Neural progenitor cell (in vitro differentiated cells): ENCODE measurements at regions not wholly inside any gene's neighbourhood (a gene's known extent, or its start where the extent isn't known, plus 50 kb on each side); places are given as distances from the start of the nearest gene placed in this dataset.

Experiments
- DNase-seq: peaks from one replicate; pipeline ENCODE4 v3.0.0-alpha.2; 2016; ENCODE audit warnings: low spot score
- H2AFZ ChIP-seq: fragments of 200-600 bp; sonication (generic); replicated peaks from 2 replicates; pipeline ENCODE4 v1.6.1; 2016; ENCODE audit warnings: antibody characterized with exemption
- H3F3A ChIP-seq: fragments of 200-600 bp; sonication (generic); 2 replicates; pipeline ENCODE4 v1.6.1; 2016; ENCODE audit warnings: antibody characterized with exemption, low read depth
- H3K27ac ChIP-seq: fragments of 200-600 bp; sonication (generic); 2 replicates; pipeline ENCODE4 v1.5.1; 2016; ENCODE audit warnings: mild to moderate bottlenecking
- H3K27me3 ChIP-seq: fragments of 200-600 bp; sonication (generic); 2 replicates; pipeline ENCODE4 v1.6.1; 2016; ENCODE audit warnings: mild to moderate bottlenecking, moderate library complexity
- H3K36me3 ChIP-seq: fragments of 200-600 bp; sonication (generic); 2 replicates; pipeline ENCODE4 v1.5.1; 2016
- H3K4me1 ChIP-seq: fragments of 200-600 bp; sonication (generic); 2 replicates; pipeline ENCODE4 v1.6.1; 2016; ENCODE audit warnings: mixed run types
- H3K4me2 ChIP-seq: fragments of 200-600 bp; sonication (generic); 2 replicates; pipeline ENCODE4 v1.6.1; 2016
- H3K4me3 ChIP-seq: fragments of 200-600 bp; sonication (generic); 2 replicates; pipeline ENCODE4 v1.5.1; 2016
- H3K79me2 ChIP-seq: fragments of 200-600 bp; sonication (generic); 2 replicates; pipeline ENCODE4 v1.6.1; 2016; ENCODE audit warnings: low read depth
- H3K9ac ChIP-seq: fragments of 200-600 bp; sonication (generic); 2 replicates; pipeline ENCODE4 v1.6.1; 2016
- H3K9me3 ChIP-seq: fragments of 200-600 bp; sonication (generic); 2 replicates; pipeline ENCODE4 v1.5.1; 2016; ENCODE audit warnings: low read depth
- H4K20me1 ChIP-seq: fragments of 200-600 bp; sonication (generic); 2 replicates; pipeline ENCODE4 v1.6.1; 2016; ENCODE audit warnings: low read depth
- H3K27ac Mint-ChIP-seq: 3 replicates; pipeline ENCODE4 v1.8.0; 2021; ENCODE audit warnings: mixed read lengths
- H3K27me3 Mint-ChIP-seq: 2 replicates; pipeline ENCODE4 v1.8.0; 2022; ENCODE audit warnings: low read depth, mild to moderate bottlenecking, inconsistent platforms, moderate library complexity, mixed read lengths; ENCODE audit not compliant: insufficient read depth
- H3K36me3 Mint-ChIP-seq: 3 replicates; pipeline ENCODE4 v1.8.0; 2021; ENCODE audit warnings: mixed read lengths
- H3K4me1 Mint-ChIP-seq: 3 replicates; pipeline ENCODE4 v1.8.0; 2021; ENCODE audit warnings: mixed read lengths
- H3K4me3 Mint-ChIP-seq: 3 replicates; pipeline ENCODE4 v1.8.0; 2021; ENCODE audit warnings: mild to moderate bottlenecking, moderate library complexity, mixed read lengths
- H3K9me3 Mint-ChIP-seq: 3 replicates; pipeline ENCODE4 v1.8.0; 2020; ENCODE audit warnings: mixed read lengths
- EZH2 ChIP-seq: fragments of 200-600 bp; sonication (generic); IDR thresholded peaks from 2 replicates; pipeline ENCODE4 v1.6.1; 2017; ENCODE audit warnings: antibody characterized with exemption, mild to moderate bottlenecking, moderate library complexity
- EZH2phosphoT487 ChIP-seq: fragments of 200-600 bp; sonication (generic); IDR thresholded peaks from 2 replicates; pipeline ENCODE4 v1.6.1; 2017; ENCODE audit warnings: antibody characterized with exemption
- TF ChIP-seq, protein P1 (sequence below): fragments of 200-600 bp; sonication (generic); IDR thresholded peaks from 2 replicates; pipeline ENCODE4 v1.5.1; 2017; ENCODE audit warnings: antibody characterized with exemption, mild to moderate bottlenecking

DNA sequence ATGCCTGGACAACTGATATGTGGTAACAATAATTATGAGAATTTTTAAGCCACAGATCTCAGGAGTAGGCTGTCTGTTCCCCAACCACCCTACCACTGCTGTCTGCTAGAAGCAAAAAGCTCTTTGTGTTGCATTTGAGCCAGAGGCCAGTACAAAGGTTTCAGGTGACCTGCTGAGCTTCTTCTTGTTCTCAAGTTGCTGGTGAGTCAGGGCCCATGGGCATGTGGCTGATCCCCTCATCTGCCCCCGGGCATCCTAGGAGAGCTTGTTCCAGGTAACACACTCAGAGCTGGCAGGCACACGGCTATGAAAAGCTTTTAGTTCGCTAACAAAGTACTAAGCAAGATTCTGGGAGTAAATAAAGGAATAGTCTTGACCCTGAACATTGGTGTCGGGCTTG is 285.3 kb downstream of the CDC5L start:
- DNase-seq = no peak
- TF ChIP-seq EZH2phosphoT487 (no peak), EZH2 (no peak)
- TF ChIP-seq, protein P1, sequence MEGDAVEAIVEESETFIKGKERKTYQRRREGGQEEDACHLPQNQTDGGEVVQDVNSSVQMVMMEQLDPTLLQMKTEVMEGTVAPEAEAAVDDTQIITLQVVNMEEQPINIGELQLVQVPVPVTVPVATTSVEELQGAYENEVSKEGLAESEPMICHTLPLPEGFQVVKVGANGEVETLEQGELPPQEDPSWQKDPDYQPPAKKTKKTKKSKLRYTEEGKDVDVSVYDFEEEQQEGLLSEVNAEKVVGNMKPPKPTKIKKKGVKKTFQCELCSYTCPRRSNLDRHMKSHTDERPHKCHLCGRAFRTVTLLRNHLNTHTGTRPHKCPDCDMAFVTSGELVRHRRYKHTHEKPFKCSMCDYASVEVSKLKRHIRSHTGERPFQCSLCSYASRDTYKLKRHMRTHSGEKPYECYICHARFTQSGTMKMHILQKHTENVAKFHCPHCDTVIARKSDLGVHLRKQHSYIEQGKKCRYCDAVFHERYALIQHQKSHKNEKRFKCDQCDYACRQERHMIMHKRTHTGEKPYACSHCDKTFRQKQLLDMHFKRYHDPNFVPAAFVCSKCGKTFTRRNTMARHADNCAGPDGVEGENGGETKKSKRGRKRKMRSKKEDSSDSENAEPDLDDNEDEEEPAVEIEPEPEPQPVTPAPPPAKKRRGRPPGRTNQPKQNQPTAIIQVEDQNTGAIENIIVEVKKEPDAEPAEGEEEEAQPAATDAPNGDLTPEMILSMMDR = no peak
- Mint-ChIP-seq H3K9me3 (peaks cover 7% of the 10 kb centered on the region), H3K27ac (no peak overlapping the region), H3K4me3 (no peak overlapping the region), H3K36me3 (no peaks in the 10 kb centered on the region), H3K4me1 (peaks cover 33% of the 10 kb centered on the region), H3K27me3 (peaks cover 14% of the 10 kb centered on the region)
- peaks cover 2% of the 10 kb centered on the region for H3F3A ChIP-seq
- no peak overlapping the region for H2AFZ ChIP-seq
- H3K4me2 ChIP-seq = no peak overlapping the region
- no peaks in the 10 kb centered on the region for H3K79me2 ChIP-seq
- H3K4me1 ChIP-seq = peaks cover 12% of the 10 kb centered on the region
- H3K9me3 ChIP-seq = no peaks in the 10 kb centered on the region
- no peaks in the 10 kb centered on the region for H4K20me1 ChIP-seq
- H3K27ac ChIP-seq = no peak overlapping the region
- no peak overlapping the region for H3K9ac ChIP-seq
- no peaks in the 10 kb centered on the region for H3K36me3 ChIP-seq
- no peaks in the 10 kb centered on the region for H3K27me3 ChIP-seq
- H3K4me3 ChIP-seq = no peak overlapping the region

- peaks cover 13% of the 10 kb centered on the region for H3K27me3 Mint-ChIP-seq
- H3K4me3 Mint-ChIP-seq = no peak overlapping the region
- H3F3A ChIP-seq = no peaks in the 10 kb centered on the region
- no peak overlapping the region for H3K27ac ChIP-seq
- H3K36me3 Mint-ChIP-seq = no peaks in the 10 kb centered on the region
- peaks cover 23% of the 10 kb centered on the region for H3K4me1 Mint-ChIP-seq
- no peaks in the 10 kb centered on the region for H3K27me3 ChIP-seq
- DNase-seq = no peak
- no peak overlapping the region for H3K4me3 ChIP-seq
- no peak overlapping the region for H2AFZ ChIP-seq
- no peak overlapping the region for H3K4me2 ChIP-seq
- no peak overlapping the region for H3K9ac ChIP-seq
- TF ChIP-seq EZH2 (no peak), EZH2phosphoT487 (no peak)
- TF ChIP-seq, protein P1 = no peak
- H3K4me1 ChIP-seq = peaks cover 7% of the 10 kb centered on the region
- H4K20me1 ChIP-seq = no peaks in the 10 kb centered on the region
- no peak overlapping the region for H3K27ac Mint-ChIP-seq
- H3K9me3 ChIP-seq = no peaks in the 10 kb centered on the region
- peaks cover 2% of the 10 kb centered on the region for H3K9me3 Mint-ChIP-seq
- H3K36me3 ChIP-seq = no peaks in the 10 kb centered on the region
- no peaks in the 10 kb centered on the region for H3K79me2 ChIP-seq
These were observed 287.0 kb downstream of the CDC5L start for GRCh38 chr6:44674226-44675155.

DNA sequence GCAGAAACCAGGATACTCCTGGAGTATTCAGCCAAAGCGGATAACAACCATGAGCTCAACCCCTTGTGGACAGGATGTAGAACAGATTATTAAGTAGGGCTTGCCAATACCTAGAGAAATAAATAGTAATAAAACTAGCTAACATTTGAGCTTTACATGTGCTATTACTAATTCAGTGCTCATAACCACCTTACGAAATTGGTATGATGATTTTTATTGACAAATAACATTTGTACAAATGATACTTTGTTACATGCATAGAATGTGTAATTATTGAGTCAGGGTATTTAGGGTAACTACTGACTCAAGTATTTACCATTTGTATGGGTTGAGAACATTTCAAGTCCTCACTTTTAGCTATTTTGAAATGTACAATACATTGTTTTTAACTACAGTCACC is 287.9 kb downstream of the CDC5L start:
- Mint-ChIP-seq H3K4me1 (peaks cover 29% of the 10 kb centered on the region), H3K27me3 (peaks cover 13% of the 10 kb centered on the region), H3K4me3 (no peak overlapping the region), H3K27ac (no peak overlapping the region), H3K9me3 (no peaks in the 10 kb centered on the region), H3K36me3 (no peaks in the 10 kb centered on the region)
- no peak overlapping the region for H3K4me2 ChIP-seq
- no peak for DNase-seq
- H2AFZ ChIP-seq = no peak overlapping the region
- peaks cover 7% of the 10 kb centered on the region for H3K4me1 ChIP-seq
- no peaks in the 10 kb centered on the region for H3K27me3 ChIP-seq
- TF ChIP-seq EZH2 = no peak
- TF ChIP-seq, protein P1 = no peak
- no peak for TF ChIP-seq EZH2phosphoT487
- H3K27ac ChIP-seq = no peak overlapping the region
- no peaks in the 10 kb centered on the region for H3K79me2 ChIP-seq
- no peak overlapping the region for H3K9ac ChIP-seq
- no peaks in the 10 kb centered on the region for H3K36me3 ChIP-seq
- H4K20me1 ChIP-seq = no peaks in the 10 kb centered on the region
- no peaks in the 10 kb centered on the region for H3K9me3 ChIP-seq
- no peak overlapping the region for H3K4me3 ChIP-seq
- H3F3A ChIP-seq = no peaks in the 10 kb centered on the region
